Prostate gland (tissue), 2 donors: ENCODE measurements at regions not wholly inside any gene's neighbourhood (a gene's known extent, or its start where the extent isn't known, plus 50 kb on each side); places are given as distances from the start of the nearest gene placed in this dataset.
A peak's percentile ranks its signal among the peaks of the same experiment; 100 is the strongest.

ENCODE experiments used
- DNase-seq: peaks from one replicate; pipeline ENCODE4 v3.0.0-alpha.2; 2019; ENCODE audit warnings: low spot score
- H3K27ac ChIP-seq, 2 donors: fragments of 200-600 bp; sonication (generic); 2 replicates each; pipeline ENCODE4 v1.5.1; 2017 to 2019
- H3K27me3 ChIP-seq: fragments of 200-600 bp; sonication (generic); replicated peaks from 2 replicates; pipeline ENCODE4 v1.5.1; 2019; ENCODE audit not compliant: insufficient read depth
- H3K36me3 ChIP-seq, 2 donors: fragments of 200-600 bp; sonication (generic); 1 replicate in 1 of 2; 2 replicates in 1 of 2; pipeline versions ENCODE4 v1.5.1 to v1.8.1; 2017 to 2019
- H3K4me1 ChIP-seq: fragments of 200-600 bp; sonication (generic); replicated peaks from 2 replicates; pipeline ENCODE4 v1.5.1; 2019
- H3K4me3 ChIP-seq, 2 donors: fragments of 200-600 bp; sonication (generic); 2 replicates each; pipeline ENCODE4 v1.5.1; 2017 to 2019
- H3K9me3 ChIP-seq: fragments of 200-600 bp; sonication (generic); 2 replicates; pipeline ENCODE4 v1.5.1; 2017
- POLR2A ChIP-seq: fragments of 450-650 bp; IDR thresholded peaks from one replicate; pipeline ENCODE4 v1.6.1; 2016; ENCODE audit warnings: antibody characterized with exemption, mild to moderate bottlenecking
- POLR2AphosphoS5 ChIP-seq: sonication (generic); formaldehyde crosslinking; IDR thresholded peaks from one replicate; pipeline ENCODE4 v1.6.1; 2017; ENCODE audit warnings: antibody characterized with exemption
- WGBS: methylation state at CpG from one replicate; pipeline ENCODE4 v1.1.5; 2018; 5-methylcytosine and 5-hydroxymethylcytosine counted together
- intact Hi-C: fragments of 100-400 bp; cut with DNase I; formaldehyde crosslinking; loops from one replicate; pipeline ENCODE4 v1.14.2; 2022
- TF ChIP-seq, protein P1 (sequence below), 4 experiments: fragments of 200-600 bp in 2 of 4; fragments of 450-650 bp in 2 of 4; sonication (generic) in 2 of 4; IDR thresholded peaks; 1 replicate in 3 of 4; 2 replicates in 1 of 4; pipeline ENCODE4 v1.5.1; 2016 to 2019; ENCODE audit warnings: antibody characterized with exemption in 4 of 4, mild to moderate bottlenecking in 2 of 4, moderate library complexity in 2 of 4

DNA sequence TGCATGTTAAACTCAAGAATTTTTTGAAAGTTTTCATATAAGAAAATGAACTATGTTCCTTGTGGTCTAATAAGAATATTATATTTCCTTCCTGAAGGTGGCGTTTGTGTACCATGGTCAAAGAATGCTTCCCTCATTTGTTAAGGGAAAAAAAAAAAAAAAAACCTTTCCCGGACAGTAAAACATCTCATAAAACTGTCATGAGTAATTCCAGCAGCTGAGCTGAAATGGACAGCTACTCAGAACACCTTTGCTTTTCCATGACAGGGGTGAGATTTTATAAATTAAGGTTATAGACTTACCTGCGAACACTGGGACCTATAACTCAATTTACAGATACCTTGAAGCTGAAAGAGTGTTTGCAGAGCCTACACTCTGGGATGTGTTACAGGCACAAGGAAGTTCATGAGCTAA lies 113.2 kb upstream of the RANBP3L start:
- Histone ChIP-seq H3K27me3 (no peaks in the 10 kb centered on the region), H3K9me3 (no peaks in the 10 kb centered on the region), H3K4me1 (no peaks in the 10 kb centered on the region), H3K27ac (no peak overlapping the region), H3K4me3 (no peak overlapping the region), H3K36me3 (no peaks in the 10 kb centered on the region)
- no peak for DNase-seq
- intact Hi-C loops, result loop anchor here (2.0 to 5.0 kb wide), 2 partner anchors 92 to 277 kb away; no protein-coding TSS in a partner anchor
- TF ChIP-seq, protein P1, sequence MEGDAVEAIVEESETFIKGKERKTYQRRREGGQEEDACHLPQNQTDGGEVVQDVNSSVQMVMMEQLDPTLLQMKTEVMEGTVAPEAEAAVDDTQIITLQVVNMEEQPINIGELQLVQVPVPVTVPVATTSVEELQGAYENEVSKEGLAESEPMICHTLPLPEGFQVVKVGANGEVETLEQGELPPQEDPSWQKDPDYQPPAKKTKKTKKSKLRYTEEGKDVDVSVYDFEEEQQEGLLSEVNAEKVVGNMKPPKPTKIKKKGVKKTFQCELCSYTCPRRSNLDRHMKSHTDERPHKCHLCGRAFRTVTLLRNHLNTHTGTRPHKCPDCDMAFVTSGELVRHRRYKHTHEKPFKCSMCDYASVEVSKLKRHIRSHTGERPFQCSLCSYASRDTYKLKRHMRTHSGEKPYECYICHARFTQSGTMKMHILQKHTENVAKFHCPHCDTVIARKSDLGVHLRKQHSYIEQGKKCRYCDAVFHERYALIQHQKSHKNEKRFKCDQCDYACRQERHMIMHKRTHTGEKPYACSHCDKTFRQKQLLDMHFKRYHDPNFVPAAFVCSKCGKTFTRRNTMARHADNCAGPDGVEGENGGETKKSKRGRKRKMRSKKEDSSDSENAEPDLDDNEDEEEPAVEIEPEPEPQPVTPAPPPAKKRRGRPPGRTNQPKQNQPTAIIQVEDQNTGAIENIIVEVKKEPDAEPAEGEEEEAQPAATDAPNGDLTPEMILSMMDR (IDR thresholded peaks at IDR 0.05), result peak in 3 of 4 experiments; percentile 67 to 75 (median 71)
- TF ChIP-seq POLR2A (no peak), POLR2AphosphoS5 (peak; percentile 40)
- WGBS, result 10% methylated on average over 3 of the region's 3 CpGs

DNA sequence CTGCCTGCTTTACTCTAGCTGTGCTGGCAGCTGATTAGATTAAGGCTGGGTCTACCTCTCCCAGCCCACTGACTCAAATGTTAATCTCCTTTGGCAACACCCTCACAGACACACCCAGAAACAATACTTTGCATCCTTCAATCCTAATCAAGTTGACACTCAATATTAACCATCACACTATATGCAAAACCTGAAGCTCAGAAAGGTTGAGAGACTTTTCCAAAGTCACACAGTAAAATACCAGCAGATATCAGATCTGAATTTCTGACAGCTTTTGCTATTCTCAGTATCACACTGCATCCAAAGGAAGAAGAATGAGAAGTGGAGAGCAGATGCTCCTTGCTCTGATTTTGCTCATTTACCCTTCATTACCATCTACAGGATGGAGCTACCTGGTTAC lies 114.9 kb upstream of the RANBP3L start:
- H3K27me3 ChIP-seq, result no peaks in the 10 kb centered on the region
- intact Hi-C loops, result loop anchor here (5.0 kb wide), 1 partner anchor 276 kb away; no protein-coding TSS in a partner anchor
- no peaks in the 10 kb centered on the region for H3K4me1 ChIP-seq
- DNase-seq, result no peak
- H3K36me3 ChIP-seq, result no peaks in the 10 kb centered on the region
- no peak overlapping the region for H3K27ac ChIP-seq
- TF ChIP-seq, protein P1 (IDR thresholded peaks at IDR 0.05), result no peak
- no peak for TF ChIP-seq POLR2A
- no peak for TF ChIP-seq POLR2AphosphoS5
- H3K9me3 ChIP-seq, result no peaks in the 10 kb centered on the region
- no peak overlapping the region for H3K4me3 ChIP-seq

DNA sequence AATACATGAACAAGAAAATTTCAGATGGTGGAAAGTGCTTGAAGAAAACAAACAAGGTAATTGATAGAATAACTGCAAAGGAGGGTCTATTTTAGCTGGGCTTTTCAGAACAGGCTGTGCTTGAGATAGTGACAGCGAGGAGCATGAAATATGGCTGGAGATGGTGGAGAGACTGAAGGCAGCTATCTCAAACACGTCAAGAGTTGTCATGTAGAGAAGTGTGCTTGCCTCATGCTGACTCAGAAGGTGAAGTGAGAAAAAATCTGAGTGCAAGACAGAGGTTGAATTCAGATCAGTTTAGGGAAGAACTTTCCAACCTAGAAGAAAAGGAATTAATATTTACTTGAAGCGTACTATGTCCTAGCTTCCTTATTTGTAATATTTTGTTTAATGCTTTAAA lies 115.5 kb upstream of the RANBP3L start:
- no peaks in the 10 kb centered on the region for H3K36me3 ChIP-seq
- no peaks in the 10 kb centered on the region for H3K9me3 ChIP-seq
- no peak overlapping the region for H3K27ac ChIP-seq
- intact Hi-C loops, result loop anchor here (5.0 kb wide), 1 partner anchor 275 kb away; no protein-coding TSS in a partner anchor
- H3K27me3 ChIP-seq, result no peaks in the 10 kb centered on the region
- no peak for TF ChIP-seq POLR2A
- TF ChIP-seq, protein P1 (IDR thresholded peaks at IDR 0.05), result no peak
- TF ChIP-seq POLR2AphosphoS5, result no peak
- no peaks in the 10 kb centered on the region for H3K4me1 ChIP-seq
- H3K4me3 ChIP-seq, result no peak overlapping the region
- 79% methylated on average over 3 of the region's 3 CpGs for WGBS
- no peak for DNase-seq

DNA sequence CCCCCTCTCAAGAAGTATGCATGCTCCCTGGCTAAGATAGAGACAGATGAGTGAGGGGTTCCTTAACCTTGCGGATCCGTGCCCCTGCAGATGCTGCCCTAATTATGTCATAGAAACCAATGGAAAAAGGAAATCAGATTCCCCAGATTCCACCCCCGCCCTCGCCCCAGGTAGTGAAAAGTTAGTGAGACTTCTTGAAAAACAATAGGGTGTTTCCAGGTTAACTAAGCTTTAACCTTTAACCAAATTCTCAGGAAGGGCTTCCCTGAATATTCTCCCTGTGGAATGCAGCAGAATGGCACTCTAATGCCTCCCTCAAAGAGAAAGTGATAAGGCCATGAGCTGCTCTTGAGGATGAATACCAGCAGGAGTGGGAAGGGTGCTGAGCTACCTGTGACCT lies 116.0 kb upstream of the RANBP3L start:
- Histone ChIP-seq H3K9me3 (no peaks in the 10 kb centered on the region), H3K36me3 (no peaks in the 10 kb centered on the region), H3K27ac (no peak overlapping the region), H3K27me3 (no peaks in the 10 kb centered on the region), H3K4me1 (no peaks in the 10 kb centered on the region), H3K4me3 (no peak overlapping the region)
- WGBS, result 91% methylated on average over 4 of the region's 4 CpGs
- TF ChIP-seq, protein P1 (IDR thresholded peaks at IDR 0.05), result no peak
- TF ChIP-seq POLR2A (no peak), POLR2AphosphoS5 (no peak)
- no peak for DNase-seq
- intact Hi-C loops, result loop anchor here (5.0 kb wide), 1 partner anchor 275 kb away; no protein-coding TSS in a partner anchor
